CD14-positive monocyte (primary cell): ENCODE measurements at regions not wholly inside any gene's neighbourhood (a gene's known extent, or its start where the extent isn't known, plus 50 kb on each side); places are given as distances from the start of the nearest gene placed in this dataset.

Source experiments
- DNase-seq, 3 donors: peaks; one replicate each; pipeline ENCODE4 v3.0.0-alpha.2; 2011 to 2022
- H2AFZ ChIP-seq: 2 replicates; pipeline ENCODE4 v1.6.0; 2012; ENCODE audit warnings: mild to moderate bottlenecking, low read depth, low read length, inconsistent platforms; ENCODE audit not compliant: insufficient read depth, poor library complexity, severe bottlenecking
- H3K27ac ChIP-seq, 2 donors: 1 replicate in 1 of 2; 2 replicates in 1 of 2; pipeline ENCODE4 v1.5.1; 2012 to 2013; ENCODE audit warnings: low read length in 2 of 2, control low read depth in 1 of 2, inconsistent platforms in 1 of 2, low read depth in 1 of 2, mild to moderate bottlenecking in 1 of 2
- H3K27me3 ChIP-seq, 2 donors: one replicate each; pipeline versions ENCODE4 v1.6.0 to v1.6.1; 2011 to 2013; ENCODE audit warnings: low read length in 2 of 2; ENCODE audit not compliant: control insufficient read depth in 2 of 2, insufficient read depth in 2 of 2
- H3K36me3 ChIP-seq, 2 donors: replicated peaks in 1 of 2; 1 replicate in 1 of 2; 2 replicates in 1 of 2; pipeline versions ENCODE4 v1.5.1 to v1.6.1; 2012 to 2013; ENCODE audit warnings: low read length in 2 of 2, control low read depth in 1 of 2, inconsistent platforms in 1 of 2, mild to moderate bottlenecking in 1 of 2; ENCODE audit not compliant: insufficient read depth in 2 of 2, control insufficient read depth in 1 of 2
- H3K4me1 ChIP-seq, 2 donors: 1 replicate in 1 of 2; 2 replicates in 1 of 2; pipeline versions ENCODE4 v1.5.1 to v1.6.1; 2012 to 2013; ENCODE audit warnings: low read length in 2 of 2, control low read depth in 1 of 2, inconsistent platforms in 1 of 2, mild to moderate bottlenecking in 1 of 2, moderate library complexity in 1 of 2; ENCODE audit not compliant: insufficient read depth in 2 of 2, control insufficient read depth in 1 of 2
- H3K4me2 ChIP-seq: replicated peaks from 2 replicates; pipeline ENCODE3; 2012; ENCODE audit warnings: low read length, moderate library complexity, mild to moderate bottlenecking; ENCODE audit not compliant: poor library complexity, severe bottlenecking; ENCODE audit errors: extremely low read depth
- H3K4me3 ChIP-seq, 3 experiments: fragments of 200-600 bp in 1 of 3; sonication (generic) in 1 of 3; replicated peaks in 1 of 3; 1 replicate in 2 of 3; 2 replicates in 1 of 3; pipeline ENCODE4 v1.5.1; 2011 to 2013; ENCODE audit warnings: low read length in 3 of 3, mild to moderate bottlenecking in 3 of 3, control low read depth in 2 of 3, low read depth in 2 of 3, inconsistent platforms in 1 of 3, moderate library complexity in 1 of 3
- H3K79me2 ChIP-seq: 2 replicates; pipeline ENCODE4 v1.6.0; 2012; ENCODE audit warnings: mild to moderate bottlenecking, control low read depth, inconsistent platforms, low read length, moderate library complexity; ENCODE audit not compliant: insufficient read depth
- H3K9ac ChIP-seq: 2 replicates; pipeline ENCODE4 v1.6.0; 2017; ENCODE audit warnings: low read length, mild to moderate bottlenecking; ENCODE audit not compliant: insufficient read depth, poor library complexity, severe bottlenecking
- H3K9me3 ChIP-seq, 2 donors: replicated peaks in 1 of 2; 1 replicate in 1 of 2; 2 replicates in 1 of 2; pipeline versions ENCODE4 v1.5.1 to v1.6.1; 2012 to 2013; ENCODE audit warnings: low read length in 2 of 2, control low read depth in 1 of 2; ENCODE audit not compliant: control insufficient read depth in 1 of 2, insufficient read depth in 1 of 2
- H4K20me1 ChIP-seq: 2 replicates; pipeline ENCODE4 v1.6.0; 2012; ENCODE audit warnings: mild to moderate bottlenecking, low read length, control low read depth, moderate library complexity; ENCODE audit not compliant: insufficient read depth
- H3K27ac Mint-ChIP-seq, 7 donors: one replicate each; pipeline ENCODE4 v1.8.0; 2020; ENCODE audit warnings: mild to moderate bottlenecking in 7 of 7, mixed read lengths in 7 of 7, moderate library complexity in 6 of 7, inconsistent platforms in 2 of 7
- H3K27me3 Mint-ChIP-seq, 3 donors: one replicate each; pipeline ENCODE4 v1.8.0; 2021 to 2022; ENCODE audit warnings: low read depth in 3 of 3, mild to moderate bottlenecking in 3 of 3, mixed read lengths in 3 of 3, moderate library complexity in 3 of 3, inconsistent platforms in 1 of 3
- H3K36me3 Mint-ChIP-seq, 2 donors: one replicate each; pipeline ENCODE4 v1.8.0; 2020; ENCODE audit warnings: mixed read lengths in 2 of 2, inconsistent platforms in 1 of 2, mild to moderate bottlenecking in 1 of 2
- H3K4me1 Mint-ChIP-seq: one replicate; pipeline ENCODE4 v1.8.0; 2020; ENCODE audit warnings: mild to moderate bottlenecking, mixed read lengths
- H3K4me3 Mint-ChIP-seq, 2 donors: one replicate each; pipeline ENCODE4 v1.8.0; 2020; ENCODE audit warnings: mild to moderate bottlenecking in 2 of 2, mixed read lengths in 2 of 2, moderate library complexity in 1 of 2
- H3K9me3 Mint-ChIP-seq, 7 donors: one replicate each; pipeline ENCODE4 v1.8.0; 2020 to 2022; ENCODE audit warnings: mixed read lengths in 7 of 7, mild to moderate bottlenecking in 6 of 7, moderate library complexity in 6 of 7, inconsistent platforms in 2 of 7
- WGBS: methylation state at CpG from one replicate; pipeline ENCODE4 v1.1.5; 2013; ENCODE audit warnings: missing lambda C conversion rate; ENCODE audit not compliant: insufficient coverage; 5-methylcytosine and 5-hydroxymethylcytosine counted together
- intact Hi-C, 2 donors: fragments of 100-400 bp; cut with micrococcal nuclease; formaldehyde crosslinking; loops; one replicate each; pipeline versions ENCODE4 v1.15.0 to v1.15.1; 2023
- TF ChIP-seq, protein P1 (sequence below): fragments of 200-600 bp; IDR thresholded peaks from one replicate; pipeline ENCODE4 v1.8.0; 2022; ENCODE audit warnings: antibody characterized with exemption, mild to moderate bottlenecking

DNA sequence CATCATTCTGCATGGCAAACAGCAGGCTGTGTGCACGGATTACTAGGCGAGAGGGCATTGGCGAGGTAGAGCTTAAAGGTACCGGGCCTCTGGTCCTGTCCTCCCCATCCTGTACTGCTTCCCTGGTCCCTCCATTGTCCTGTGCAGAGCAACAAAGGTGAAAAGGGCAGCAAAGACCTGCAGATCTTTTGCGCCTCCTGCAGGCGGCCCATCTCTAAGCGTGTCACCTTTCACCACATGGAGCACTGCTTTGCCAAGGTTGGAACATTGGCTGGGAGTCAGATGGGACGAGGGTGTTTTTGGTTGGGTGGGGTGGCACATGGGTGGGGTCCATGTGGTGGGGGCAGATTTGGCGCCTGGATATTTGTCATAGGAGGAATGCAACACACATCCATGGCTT is 64.7 kb upstream of the UXT start:
- H3K27ac ChIP-seq, result no peak overlapping the region
- Mint-ChIP-seq H3K4me3 (no peak overlapping the region), H3K27ac (no peak overlapping the region), H3K9me3 (peaks cover 0 to 26% (median 12%) of the 10 kb centered on the region in 7 donors), H3K36me3 (no peaks in the 10 kb centered on the region), H3K27me3 (peaks cover 0 to 5% (median 4%) of the 10 kb centered on the region in 3 donors), H3K4me1 (no peaks in the 10 kb centered on the region)
- H3K79me2 ChIP-seq, result no peaks in the 10 kb centered on the region
- 90% methylated on average over 5 of the region's 9 CpGs for WGBS
- DNase-seq, result peak in 1 of 3 donors; percentile 0
- no peak overlapping the region for H3K9ac ChIP-seq
- no peaks in the 10 kb centered on the region for H3K4me1 ChIP-seq
- H2AFZ ChIP-seq, result no peak overlapping the region
- no peaks in the 10 kb centered on the region for H3K36me3 ChIP-seq
- no peaks in the 10 kb centered on the region for H3K27me3 ChIP-seq
- H4K20me1 ChIP-seq, result no peaks in the 10 kb centered on the region
- intact Hi-C loops, result no loop called here
- peaks cover 5 to 8% of the 10 kb centered on the region in 2 donors for H3K9me3 ChIP-seq
- H3K4me2 ChIP-seq, result no peak overlapping the region
- no peak overlapping the region for H3K4me3 ChIP-seq
- TF ChIP-seq, protein P1, sequence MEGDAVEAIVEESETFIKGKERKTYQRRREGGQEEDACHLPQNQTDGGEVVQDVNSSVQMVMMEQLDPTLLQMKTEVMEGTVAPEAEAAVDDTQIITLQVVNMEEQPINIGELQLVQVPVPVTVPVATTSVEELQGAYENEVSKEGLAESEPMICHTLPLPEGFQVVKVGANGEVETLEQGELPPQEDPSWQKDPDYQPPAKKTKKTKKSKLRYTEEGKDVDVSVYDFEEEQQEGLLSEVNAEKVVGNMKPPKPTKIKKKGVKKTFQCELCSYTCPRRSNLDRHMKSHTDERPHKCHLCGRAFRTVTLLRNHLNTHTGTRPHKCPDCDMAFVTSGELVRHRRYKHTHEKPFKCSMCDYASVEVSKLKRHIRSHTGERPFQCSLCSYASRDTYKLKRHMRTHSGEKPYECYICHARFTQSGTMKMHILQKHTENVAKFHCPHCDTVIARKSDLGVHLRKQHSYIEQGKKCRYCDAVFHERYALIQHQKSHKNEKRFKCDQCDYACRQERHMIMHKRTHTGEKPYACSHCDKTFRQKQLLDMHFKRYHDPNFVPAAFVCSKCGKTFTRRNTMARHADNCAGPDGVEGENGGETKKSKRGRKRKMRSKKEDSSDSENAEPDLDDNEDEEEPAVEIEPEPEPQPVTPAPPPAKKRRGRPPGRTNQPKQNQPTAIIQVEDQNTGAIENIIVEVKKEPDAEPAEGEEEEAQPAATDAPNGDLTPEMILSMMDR, result no peak

DNA sequence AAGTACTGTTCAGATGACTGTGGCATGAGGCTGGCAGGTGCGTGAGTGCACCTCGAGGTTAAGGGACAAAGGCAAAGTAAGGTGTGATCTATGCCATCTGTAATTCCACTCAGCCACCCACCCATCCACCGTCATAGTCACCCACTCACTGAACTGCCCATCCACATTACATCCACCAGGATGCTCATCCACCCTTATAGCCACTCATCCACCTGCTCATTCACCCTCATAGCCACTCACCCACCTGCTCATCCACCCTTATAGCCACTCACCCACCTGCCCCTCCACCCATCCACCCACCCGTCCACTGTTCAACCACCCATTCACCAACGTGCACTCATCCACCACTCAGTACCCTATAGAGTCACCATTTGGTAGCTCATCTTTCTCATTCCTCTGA is 64.1 kb upstream of the UXT start:
- Mint-ChIP-seq H3K4me3 (no peak overlapping the region), H3K4me1 (no peaks in the 10 kb centered on the region), H3K27me3 (peaks cover 0 to 5% (median 4%) of the 10 kb centered on the region in 3 donors), H3K9me3 (peaks cover 0 to 26% (median 12%) of the 10 kb centered on the region in 7 donors), H3K27ac (no peak overlapping the region), H3K36me3 (no peaks in the 10 kb centered on the region)
- Histone ChIP-seq H2AFZ (no peak overlapping the region), H3K36me3 (no peaks in the 10 kb centered on the region), H3K4me2 (no peak overlapping the region), H3K27ac (no peak overlapping the region), H3K9me3 (peaks cover 5 to 8% of the 10 kb centered on the region in 2 donors), H4K20me1 (no peaks in the 10 kb centered on the region), H3K27me3 (no peaks in the 10 kb centered on the region), H3K4me1 (no peaks in the 10 kb centered on the region), H3K79me2 (no peaks in the 10 kb centered on the region), H3K4me3 (no peak overlapping the region), H3K9ac (no peak overlapping the region)
- DNase-seq, result no peak
- WGBS, result 100% methylated on average over 1 of the region's 5 CpGs
- intact Hi-C loops, result no loop called here
- TF ChIP-seq, protein P1, result no peak
